Uterus (tissue), 3 donors: ENCODE measurements at regions not wholly inside any gene's neighbourhood (a gene's known extent, or its start where the extent isn't known, plus 50 kb on each side); places are given as distances from the start of the nearest gene placed in this dataset.

Experiments used
- DNase-seq, 2 donors: peaks; one replicate each; pipeline ENCODE4 v3.0.0-alpha.2; 2019 to 2020
- H3K27ac ChIP-seq, 2 donors: fragments of 200-600 bp; sonication (generic); 1 replicate in 1 of 2; 2 replicates in 1 of 2; pipeline ENCODE4 v1.5.1; 2016 to 2018
- H3K27me3 ChIP-seq, 2 donors: fragments of 200-600 bp; sonication (generic); one replicate each; pipeline ENCODE4 v1.5.1; 2018 to 2019; ENCODE audit warnings: control low read depth in 1 of 2
- H3K36me3 ChIP-seq, 2 donors: fragments of 200-600 bp; sonication (generic); one replicate each; pipeline ENCODE4 v1.5.1; 2019; ENCODE audit warnings: control low read depth in 1 of 2
- H3K4me1 ChIP-seq, 2 donors: fragments of 200-600 bp; sonication (generic); one replicate each; pipeline ENCODE4 v1.5.1; 2018 to 2019; ENCODE audit warnings: control low read depth in 1 of 2
- H3K4me3 ChIP-seq, 2 donors: fragments of 200-600 bp; sonication (generic); 1 replicate in 1 of 2; 2 replicates in 1 of 2; pipeline ENCODE4 v1.5.1; 2018 to 2019; ENCODE audit warnings: mild to moderate bottlenecking in 1 of 2
- H3K9me3 ChIP-seq, 2 donors: fragments of 200-600 bp; sonication (generic); one replicate each; pipeline ENCODE4 v1.5.1; 2019; ENCODE audit warnings: control low read depth in 1 of 2
- CTCF ChIP-seq, 4 experiments: fragments of 200-600 bp in 2 of 4; fragments of 450-650 bp in 2 of 4; sonication (generic) in 2 of 4; IDR thresholded peaks; one replicate each; pipeline ENCODE4 v1.5.1; 2016 to 2019; ENCODE audit warnings: antibody characterized with exemption in 4 of 4, mild to moderate bottlenecking in 2 of 4, moderate library complexity in 1 of 4
- POLR2A ChIP-seq, 2 donors: fragments of 450-650 bp; IDR thresholded peaks; one replicate each; pipeline ENCODE4 v1.6.1; 2016; ENCODE audit warnings: antibody characterized with exemption in 2 of 2, mild to moderate bottlenecking in 1 of 2, moderate library complexity in 1 of 2
- intact Hi-C: fragments of 100-400 bp; cut with DNase I; formaldehyde crosslinking; loops from one replicate; pipeline ENCODE4 v1.15.1; 2023; ENCODE audit warnings: low total_unique reads
- donor health status: DM: yes; HTN: yes; CAD: no.

GRCh38 chr3:166962911-166963310, 417.2 kb downstream of the ZBBX start:
- intact Hi-C loops, result no loop called here

GRCh38 chr3:166957121-166957520, 423.0 kb downstream of the ZBBX start:
- intact Hi-C loops, result no loop called here
- TF ChIP-seq POLR2A (IDR thresholded peaks at IDR 0.05) (no peak), CTCF (IDR thresholded peaks at IDR 0.05) (no peak)

More at GRCh38 chr3:166962911-166963310, 417.2 kb downstream of the ZBBX start:
- H3K4me3 ChIP-seq, result no peak overlapping the region
- H3K9me3 ChIP-seq, result peaks cover 0 to 12% of the 10 kb centered on the region in 2 donors
- H3K4me1 ChIP-seq, result no peaks in the 10 kb centered on the region
- TF ChIP-seq CTCF (IDR thresholded peaks at IDR 0.05), result no peak
- no peak for TF ChIP-seq POLR2A (IDR thresholded peaks at IDR 0.05)
- no peak overlapping the region for H3K27ac ChIP-seq
- no peaks in the 10 kb centered on the region for H3K36me3 ChIP-seq
- H3K27me3 ChIP-seq, result no peaks in the 10 kb centered on the region
- no peak for DNase-seq

GRCh38 chr3:166955201-166955939, 424.7 kb downstream of the ZBBX start:
- Histone ChIP-seq H3K4me1 (no peaks in the 10 kb centered on the region), H3K27me3 (no peaks in the 10 kb centered on the region), H3K27ac (no peak overlapping the region), H3K36me3 (no peaks in the 10 kb centered on the region), H3K9me3 (peaks cover 0 to 3% of the 10 kb centered on the region in 2 donors), H3K4me3 (no peak overlapping the region)
- no peak for TF ChIP-seq POLR2A (IDR thresholded peaks at IDR 0.05)
- TF ChIP-seq CTCF (IDR thresholded peaks at IDR 0.05), result no peak
- intact Hi-C loops, result no loop called here
- no peak for DNase-seq

More at GRCh38 chr3:166957121-166957520, 423.0 kb downstream of the ZBBX start:
- no peaks in the 10 kb centered on the region for H3K27me3 ChIP-seq
- H3K4me3 ChIP-seq, result no peak overlapping the region
- H3K9me3 ChIP-seq, result peaks cover 0 to 3% of the 10 kb centered on the region in 2 donors
- DNase-seq, result no peak
- H3K27ac ChIP-seq, result no peak overlapping the region
- H3K36me3 ChIP-seq, result no peaks in the 10 kb centered on the region
- H3K4me1 ChIP-seq, result no peaks in the 10 kb centered on the region

- Histone ChIP-seq H3K27me3 (no peaks in the 10 kb centered on the region), H3K4me3 (no peak overlapping the region), H3K4me1 (no peaks in the 10 kb centered on the region), H3K27ac (no peak overlapping the region), H3K9me3 (no peaks in the 10 kb centered on the region), H3K36me3 (no peaks in the 10 kb centered on the region)
- no peak for TF ChIP-seq CTCF (IDR thresholded peaks at IDR 0.05)
- no peak for TF ChIP-seq POLR2A (IDR thresholded peaks at IDR 0.05)
- intact Hi-C loops, result no loop called here
- DNase-seq, result no peak
These were observed 445.2 kb downstream of the ZBBX start for GRCh38 chr3:166934879-166935278.

GRCh38 chr3:166917437-166917836, 462.7 kb downstream of the ZBBX start:
- no peaks in the 10 kb centered on the region for H3K27me3 ChIP-seq
- no peak overlapping the region for H3K27ac ChIP-seq
- intact Hi-C loops, result no loop called here
- H3K9me3 ChIP-seq, result peaks cover 0 to 5% of the 10 kb centered on the region in 2 donors
- H3K36me3 ChIP-seq, result no peaks in the 10 kb centered on the region
- TF ChIP-seq CTCF (IDR thresholded peaks at IDR 0.05), result no peak
- TF ChIP-seq POLR2A (IDR thresholded peaks at IDR 0.05), result no peak
- DNase-seq, result no peak
- no peaks in the 10 kb centered on the region for H3K4me1 ChIP-seq
- no peak overlapping the region for H3K4me3 ChIP-seq
